Vagina (tissue), 2 donors: ENCODE measurements at regions not wholly inside any gene's neighbourhood (a gene's known extent, or its start where the extent isn't known, plus 50 kb on each side); places are given as distances from the start of the nearest gene placed in this dataset.

Experiments used
- CTCF ChIP-seq, 3 experiments: fragments of 450-650 bp in 2 of 3; fragments of 200-600 bp in 1 of 3; sonication (generic) in 1 of 3; IDR thresholded peaks; one replicate each; pipeline ENCODE4 v1.5.1; 2017 to 2019; ENCODE audit warnings: antibody characterized with exemption in 3 of 3, mild to moderate bottlenecking in 2 of 3, moderate library complexity in 2 of 3
- POLR2A ChIP-seq, 2 donors: fragments of 450-650 bp; IDR thresholded peaks; one replicate each; pipeline ENCODE4 v1.6.1; 2017; ENCODE audit warnings: antibody characterized with exemption in 2 of 2, mild to moderate bottlenecking in 2 of 2, moderate library complexity in 2 of 2

- no peak for TF ChIP-seq CTCF (IDR thresholded peaks at IDR 0.05)
- TF ChIP-seq POLR2A (IDR thresholded peaks at IDR 0.05), result no peak
These were observed 766.4 kb upstream of the CITED2 start for GRCh38 chr6:140140891-140141290.
